Inflammatory macrophage treated with lipopolysaccharide for 4 hours (primary cell): ENCODE measurements at regions not wholly inside any gene's neighbourhood (a gene's known extent, or its start where the extent isn't known, plus 50 kb on each side); places are given as distances from the start of the nearest gene placed in this dataset.

Experiments used
- DNase-seq: peaks from one replicate; pipeline ENCODE4 v3.0.0-alpha.2; 2020

DNA sequence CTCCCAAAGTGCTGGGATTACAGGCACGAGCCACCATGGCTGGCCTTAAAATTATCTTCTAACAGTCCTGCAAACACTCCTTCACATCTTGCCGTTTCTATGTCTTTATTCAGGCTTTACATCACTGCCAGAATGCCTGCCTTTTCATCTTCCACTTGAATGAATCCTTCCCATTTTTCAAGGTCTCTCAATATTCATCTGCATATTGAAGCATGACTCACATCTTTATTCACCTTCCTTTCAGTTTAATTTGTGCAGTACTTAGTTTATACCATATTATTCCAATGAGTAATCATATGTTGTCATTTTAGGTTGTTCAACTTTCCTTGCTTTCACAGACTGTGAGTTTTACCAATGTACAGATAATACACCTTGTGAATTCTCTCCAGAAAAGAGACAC is 510.1 kb upstream of the PIK3C3 start:
- DNase-seq, result no peak

DNA sequence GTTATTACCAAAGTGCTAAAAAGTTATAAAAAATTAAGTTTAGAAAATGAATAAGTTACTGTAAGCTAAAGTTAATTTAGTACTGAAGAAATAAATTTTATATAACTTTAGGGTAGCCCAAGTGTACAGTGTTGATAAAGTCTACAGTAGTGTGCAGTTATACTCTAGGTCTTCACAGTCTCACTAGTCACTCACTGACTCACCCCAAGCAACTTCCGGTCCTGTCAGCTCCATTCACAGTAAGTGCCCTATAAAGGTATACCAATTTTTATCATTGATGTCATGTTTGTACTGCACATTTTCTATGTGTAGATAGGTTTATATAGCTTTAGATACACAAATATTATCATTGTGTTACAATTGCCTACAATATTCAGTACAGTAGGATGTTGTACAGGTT is 518.3 kb upstream of the PIK3C3 start:
- DNase-seq, result no peak

DNA sequence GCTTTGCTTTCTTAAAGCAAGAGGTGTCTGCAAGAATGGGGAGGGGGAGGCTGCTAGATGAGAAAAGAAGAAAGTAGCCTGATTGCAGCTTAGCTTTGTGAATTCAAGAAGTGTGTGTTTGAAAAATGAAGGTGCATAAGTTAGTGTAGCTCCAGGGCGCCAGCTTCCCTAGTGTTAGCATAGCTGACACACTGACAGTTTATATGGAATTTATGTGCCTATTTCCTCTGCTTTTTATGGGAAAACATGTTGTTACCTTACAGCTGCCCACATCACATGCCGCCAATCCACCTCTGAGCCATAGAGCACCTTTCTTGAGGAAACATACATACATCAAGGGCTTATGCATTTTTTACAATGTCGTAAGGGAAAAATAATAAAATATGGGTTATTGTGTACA is 536.4 kb upstream of the PIK3C3 start:
- DNase-seq, result no peak

DNA sequence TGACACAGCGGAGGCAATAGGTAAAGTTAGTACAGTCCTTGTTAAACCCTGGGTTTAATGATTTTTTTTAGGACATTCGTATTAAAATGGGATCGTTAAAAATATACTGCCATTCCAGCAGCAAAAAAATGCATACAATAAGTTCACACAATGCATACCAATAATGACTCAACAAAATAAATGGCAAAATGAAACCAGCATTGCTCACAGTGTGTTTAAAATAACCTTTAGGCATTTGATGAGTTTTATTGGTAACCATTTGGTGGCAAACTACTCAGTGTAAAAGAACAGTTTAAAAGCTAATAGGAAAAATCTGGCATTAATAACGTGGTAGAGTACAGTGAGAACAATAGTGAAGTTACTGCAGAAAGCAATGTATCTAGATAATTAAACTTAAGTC is 539.0 kb upstream of the PIK3C3 start:
- DNase-seq, result no peak

DNA sequence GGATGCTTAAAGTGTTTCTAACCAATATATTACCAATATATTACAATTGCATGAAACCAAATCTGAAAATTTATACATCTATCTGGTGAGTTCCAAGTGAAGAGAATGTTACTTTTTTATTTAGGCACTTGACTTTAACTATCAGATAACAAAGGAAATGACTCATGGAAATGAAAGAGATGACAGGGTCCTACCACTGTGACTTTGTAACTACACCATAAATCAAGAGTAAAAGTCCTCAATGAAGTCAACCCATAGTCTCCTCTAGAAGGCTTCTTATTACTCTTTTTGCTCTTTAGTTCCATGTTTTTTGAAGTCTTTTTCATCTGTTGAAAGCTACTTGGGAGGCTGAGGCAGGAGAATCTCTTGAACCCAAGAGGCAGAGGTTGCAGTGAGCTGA is 545.0 kb upstream of the PIK3C3 start:
- DNase-seq, result no peak

DNA sequence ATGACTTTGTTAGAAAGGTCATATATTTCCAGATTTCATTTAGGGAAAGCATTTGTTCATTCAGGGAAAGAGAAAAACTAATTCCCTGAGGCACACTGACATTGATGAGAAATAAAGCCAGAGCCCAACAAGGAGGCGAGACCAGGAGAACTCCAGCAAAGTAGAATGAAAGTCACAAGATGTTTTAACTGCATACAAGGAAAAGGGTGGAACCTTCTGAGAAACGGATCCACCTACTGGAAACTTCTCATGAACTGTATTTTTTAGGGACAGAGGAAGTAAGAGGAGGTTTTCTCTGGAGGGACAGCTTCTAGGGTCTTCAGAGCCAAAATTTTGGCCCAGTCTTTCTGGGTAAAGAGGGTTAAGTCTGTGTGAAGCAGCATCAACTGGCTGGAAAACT is 548.2 kb upstream of the PIK3C3 start:
- DNase-seq, result no peak

DNA sequence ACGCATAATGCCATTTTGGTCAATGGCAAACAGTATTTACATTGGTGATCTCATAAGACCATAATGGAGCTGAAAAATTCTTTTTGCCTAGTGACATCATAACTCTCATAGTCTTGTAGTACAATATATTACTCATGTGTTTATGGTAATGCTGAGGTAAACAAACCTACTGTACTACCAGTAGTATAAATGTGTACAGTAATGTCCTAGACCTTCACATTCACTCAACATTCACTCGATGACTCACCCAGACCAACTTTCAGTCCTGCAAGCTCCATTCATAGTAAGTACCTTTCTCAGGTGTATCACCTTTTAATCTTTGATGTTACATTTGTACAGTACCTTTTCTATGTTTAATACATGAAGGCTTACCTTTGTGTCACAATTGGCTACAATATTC is 558.2 kb upstream of the PIK3C3 start:
- no peak for DNase-seq

DNA sequence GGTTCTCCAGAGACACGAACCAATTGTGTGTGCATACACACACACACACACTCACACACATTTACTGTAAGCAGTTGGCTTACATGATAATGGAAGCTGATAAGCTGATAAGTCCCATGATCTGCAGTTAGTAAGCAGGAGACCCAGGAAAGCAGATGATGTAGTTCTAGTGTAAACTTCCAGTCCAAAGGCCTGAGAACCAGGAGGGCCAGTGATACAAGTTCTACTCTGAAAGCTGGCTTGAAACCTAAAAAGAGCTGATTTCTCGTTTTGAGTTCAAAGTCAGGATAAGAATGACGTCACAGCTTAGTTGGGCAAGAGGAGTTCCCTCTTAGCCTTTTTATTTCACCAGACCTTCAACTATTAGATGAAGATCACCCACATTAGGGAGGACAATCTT is 558.8 kb upstream of the PIK3C3 start:
- no peak for DNase-seq

DNA sequence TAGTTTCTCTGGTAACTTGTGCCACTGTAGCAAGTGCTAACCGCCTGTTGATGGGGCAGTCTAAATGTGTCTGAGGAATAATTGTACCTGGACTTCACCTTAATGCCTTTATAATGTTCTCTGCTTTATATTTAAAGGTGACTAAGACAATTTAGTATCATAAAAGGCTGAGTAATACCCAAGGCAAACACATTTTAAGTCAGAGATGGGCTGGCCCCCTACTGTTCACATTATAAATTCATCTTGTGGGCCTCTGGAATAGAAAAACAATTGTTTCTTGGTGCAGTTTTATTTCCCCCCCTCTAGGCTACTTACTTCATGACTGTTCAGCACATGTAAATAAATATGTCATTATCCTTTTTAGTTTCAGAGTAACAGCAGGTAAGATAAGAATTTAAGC is 559.3 kb upstream of the PIK3C3 start:
- DNase-seq, result no peak

DNA sequence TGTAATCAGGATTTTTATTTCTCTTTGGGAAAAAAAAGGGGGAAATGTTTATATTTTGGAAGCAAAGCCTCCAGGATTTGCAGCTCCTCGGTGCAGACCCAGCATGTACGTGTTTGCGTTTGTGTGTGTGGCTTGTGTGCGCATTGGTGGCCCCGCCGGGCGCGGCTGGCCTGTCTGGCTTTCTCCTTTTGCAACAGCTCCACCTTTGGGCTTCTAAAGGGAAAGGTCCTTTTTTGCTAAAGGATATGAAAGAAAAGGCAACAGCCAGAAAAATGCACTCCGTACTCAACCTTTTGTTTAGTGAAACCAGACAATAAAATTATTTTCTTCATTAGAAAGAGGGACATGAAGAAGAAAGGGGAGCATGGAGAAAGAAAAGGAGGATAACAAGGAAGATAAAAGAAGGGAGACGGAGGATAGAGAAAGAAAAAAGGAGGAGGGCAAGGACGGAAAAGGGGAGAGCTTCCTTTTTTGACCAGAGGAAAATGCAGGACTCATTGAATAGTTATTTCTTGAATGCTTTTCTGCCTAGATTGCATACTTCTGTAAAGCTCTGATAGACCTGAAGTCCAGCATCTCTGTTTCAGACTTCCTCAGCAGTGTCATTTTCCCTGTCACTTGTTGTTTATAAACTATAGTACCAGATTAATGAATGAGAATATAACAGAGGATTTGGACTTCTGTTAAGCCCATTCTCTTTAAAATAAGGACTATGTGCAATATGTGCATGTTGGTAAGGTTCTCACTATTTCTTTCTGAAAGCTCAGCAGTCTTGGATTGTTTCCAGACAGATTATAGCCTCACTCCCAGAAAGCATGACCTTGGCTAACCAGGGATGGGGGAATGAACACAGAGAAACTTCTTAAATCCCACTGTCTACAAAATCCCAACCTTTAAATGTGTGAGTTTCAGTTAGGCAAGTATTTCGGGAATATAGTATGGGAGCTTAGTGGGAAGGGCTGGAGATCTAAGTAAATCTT is 563.1 kb upstream of the PIK3C3 start:
- no peak for DNase-seq

DNA sequence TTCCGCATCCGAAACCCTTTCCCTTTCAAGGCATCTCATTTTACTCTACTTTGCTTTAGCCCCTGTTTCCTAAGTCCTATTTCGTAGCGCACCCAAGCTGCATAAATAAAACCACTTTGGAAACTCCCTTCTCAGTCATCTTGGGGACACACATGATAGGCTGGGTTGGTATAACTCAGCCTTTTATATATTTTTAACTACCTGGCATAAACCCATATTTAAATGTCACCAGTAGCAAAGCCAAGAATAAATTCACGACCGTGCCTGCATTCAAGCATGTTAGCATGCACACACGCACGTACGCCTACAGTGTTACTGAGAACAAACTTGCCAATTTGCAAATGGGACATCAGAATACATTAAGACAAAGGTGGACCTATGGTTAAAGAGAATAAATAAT is 564.7 kb upstream of the PIK3C3 start:
- DNase-seq, result no peak

DNA sequence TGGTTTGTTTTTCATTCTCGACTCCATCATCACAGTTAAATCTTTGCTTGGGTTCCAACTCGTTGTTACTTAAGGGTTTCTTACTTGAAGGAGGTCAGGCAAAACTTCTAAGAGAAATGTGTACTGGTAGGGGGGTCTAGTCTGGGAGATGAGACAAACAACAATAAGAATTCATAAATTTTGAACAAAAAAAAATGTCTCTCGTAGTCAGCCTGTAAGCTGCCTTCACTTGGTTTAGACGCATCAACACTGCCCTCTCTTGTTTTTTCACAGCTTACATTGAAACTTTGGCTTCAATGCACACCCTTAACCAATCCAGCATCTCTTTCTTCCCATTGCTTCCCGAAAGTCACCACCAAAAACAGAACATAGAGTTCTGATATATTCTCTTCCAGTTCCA is 576.4 kb upstream of the PIK3C3 start:
- no peak for DNase-seq

DNA sequence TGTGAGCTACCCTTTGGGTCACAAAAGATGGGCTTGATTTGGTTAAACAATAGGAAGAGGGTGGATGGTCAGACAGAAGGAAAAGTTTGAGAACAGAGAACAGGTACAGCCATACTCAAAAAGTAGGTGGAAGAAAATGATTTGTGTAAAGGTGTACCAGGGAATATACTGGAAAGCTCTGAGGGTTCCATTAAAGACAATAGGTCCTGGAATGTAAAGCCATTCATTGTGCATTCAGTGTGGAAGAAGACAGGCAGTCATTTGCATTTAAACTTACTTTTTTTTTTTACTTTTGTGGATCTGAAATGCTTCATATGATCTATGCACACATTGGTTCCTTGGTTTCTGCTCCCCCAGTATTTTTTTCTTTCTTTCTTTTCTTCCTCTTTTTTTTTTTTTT is 581.4 kb upstream of the PIK3C3 start:
- no peak for DNase-seq

DNA sequence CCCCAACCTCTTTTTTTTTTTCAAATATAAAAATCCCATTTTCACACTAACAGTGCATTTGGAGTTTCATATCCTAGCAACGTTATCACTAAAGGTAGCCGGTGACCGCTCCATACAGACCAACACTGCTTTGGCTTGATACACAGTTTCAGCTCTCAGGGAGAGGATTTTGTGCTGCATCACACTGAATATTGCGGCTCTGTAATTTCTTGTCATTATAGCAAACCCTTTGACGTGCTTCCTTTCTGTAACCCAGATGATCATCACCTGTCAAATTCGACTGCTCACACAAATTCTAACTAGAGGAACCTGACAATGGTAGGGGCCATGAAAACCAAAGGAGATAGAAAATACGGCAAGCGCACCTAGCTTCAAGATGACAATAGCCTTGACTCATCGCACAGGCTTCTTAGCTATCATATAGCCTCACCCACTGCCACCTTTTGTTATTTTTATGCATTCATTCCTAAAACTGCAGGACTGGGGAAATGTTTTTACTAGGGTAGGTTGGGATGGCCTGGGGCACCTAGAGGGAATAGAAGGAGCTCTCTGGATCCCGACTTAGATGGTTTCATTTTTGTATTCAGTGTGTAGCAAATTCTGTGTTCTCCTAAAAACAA is 582.9 kb upstream of the PIK3C3 start:
- DNase-seq, result no peak

DNA sequence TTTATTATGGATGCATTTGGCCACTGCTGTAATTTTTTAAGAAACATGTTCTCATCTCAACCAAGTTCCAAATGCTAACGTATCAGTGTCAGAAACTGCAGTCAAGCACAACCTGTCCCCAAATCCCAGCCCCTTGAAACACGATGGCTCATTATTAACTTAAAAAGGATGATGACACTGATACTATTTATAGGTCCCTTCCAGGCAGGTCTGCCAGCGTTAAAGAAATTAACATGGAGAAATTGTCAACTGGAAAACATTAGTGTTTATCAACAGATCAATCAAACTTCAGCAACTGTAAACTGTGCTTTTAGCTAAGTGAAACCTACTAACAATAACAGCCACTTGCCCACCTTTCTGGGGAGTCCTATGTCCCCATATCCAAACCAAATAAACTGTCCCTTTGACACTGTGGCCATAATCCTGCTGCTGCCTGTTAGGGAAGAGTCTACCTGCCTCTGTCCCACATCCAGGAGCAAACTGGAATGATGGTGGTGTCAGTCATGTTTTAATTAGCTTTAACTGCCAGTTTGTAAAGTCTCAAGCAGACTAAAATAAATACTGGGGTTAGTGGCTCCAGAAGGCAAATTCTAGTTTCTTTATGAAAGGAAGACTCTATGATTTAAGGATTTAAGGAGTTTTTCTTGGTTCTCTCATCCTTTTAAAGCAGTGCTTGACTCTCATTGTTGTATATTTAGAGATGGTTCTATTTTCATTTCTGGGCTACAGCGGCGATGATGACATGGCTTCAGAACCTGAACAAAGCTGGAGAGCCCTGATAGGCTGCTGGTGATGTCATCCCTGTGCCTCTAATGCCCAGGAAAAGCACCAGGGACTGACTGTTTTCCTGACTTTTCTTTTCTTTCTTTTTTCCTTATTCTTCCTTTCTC is 583.6 kb upstream of the PIK3C3 start:
- DNase-seq, result no peak

DNA sequence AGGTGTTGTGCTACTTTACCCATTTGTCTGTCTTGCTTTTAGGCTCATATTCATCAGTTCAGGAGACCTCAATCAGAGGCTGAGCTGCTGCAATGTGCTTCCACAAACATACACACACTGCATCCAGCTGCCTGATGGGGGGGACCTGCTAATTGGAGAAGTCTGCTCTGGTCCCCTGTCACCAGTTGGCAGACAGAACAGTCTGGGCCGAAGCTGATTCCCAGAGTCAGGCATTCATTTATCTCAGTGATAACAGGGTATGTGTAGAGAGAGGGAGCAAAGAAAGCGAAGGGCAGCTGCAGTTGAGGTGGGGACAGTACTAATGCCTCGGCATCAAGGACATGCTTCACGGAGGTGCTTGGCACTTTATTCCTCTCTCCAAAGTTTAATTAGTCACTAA is 584.3 kb upstream of the PIK3C3 start:
- no peak for DNase-seq

DNA sequence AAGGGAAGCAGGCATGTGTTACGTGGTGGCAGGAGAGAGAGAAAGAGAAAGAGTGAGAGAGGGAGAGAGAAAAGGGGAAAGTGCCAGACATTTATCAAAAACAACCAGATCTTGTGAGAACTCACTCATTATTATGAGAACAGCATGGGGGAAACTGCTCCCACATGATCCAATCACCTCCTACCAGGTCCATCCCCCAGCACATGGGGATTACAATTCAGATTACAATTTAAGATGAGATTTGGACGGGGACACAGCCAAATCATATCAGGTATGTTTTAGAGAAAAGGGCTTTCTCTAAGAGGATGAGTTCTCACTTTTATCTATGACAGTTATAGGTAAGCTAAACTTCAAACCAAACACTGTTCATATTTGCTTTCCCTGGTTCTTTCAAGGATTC is 597.3 kb upstream of the PIK3C3 start:
- DNase-seq, result no peak

DNA sequence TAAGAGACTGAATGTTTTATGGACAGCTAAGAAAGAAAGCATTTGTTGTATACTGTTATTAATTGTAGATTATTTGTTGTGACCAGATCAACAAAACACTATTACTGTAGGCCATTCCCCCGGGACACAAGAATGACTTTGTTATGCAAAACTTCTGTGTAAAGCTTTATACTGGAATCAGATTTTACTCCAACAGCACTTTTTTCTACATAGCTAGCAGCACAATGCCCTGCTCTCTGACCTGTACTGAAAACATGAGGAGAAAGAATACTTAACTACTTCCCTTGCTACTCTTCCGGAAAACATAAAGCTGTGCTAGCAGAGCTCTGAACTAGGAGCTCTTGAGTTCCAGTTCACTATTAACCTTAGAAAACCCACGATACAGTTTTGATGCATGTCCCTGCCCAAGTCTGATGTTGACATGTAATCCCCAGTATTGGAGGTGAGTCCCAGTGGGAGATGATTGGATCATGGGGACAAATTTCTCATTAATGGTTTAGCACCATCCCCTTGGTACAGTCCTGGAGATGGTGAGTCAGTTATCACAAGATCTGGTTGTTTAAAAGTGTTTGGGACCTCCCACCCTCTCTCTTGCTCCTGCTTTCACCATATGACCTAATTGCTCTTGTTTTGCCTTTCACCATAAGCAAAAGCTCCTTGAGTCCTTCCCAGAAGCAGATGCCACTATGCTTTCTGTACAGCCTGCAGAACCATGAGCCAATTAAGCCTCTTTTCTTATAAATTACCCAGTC is 601.1 kb upstream of the PIK3C3 start:
- DNase-seq, result no peak

DNA sequence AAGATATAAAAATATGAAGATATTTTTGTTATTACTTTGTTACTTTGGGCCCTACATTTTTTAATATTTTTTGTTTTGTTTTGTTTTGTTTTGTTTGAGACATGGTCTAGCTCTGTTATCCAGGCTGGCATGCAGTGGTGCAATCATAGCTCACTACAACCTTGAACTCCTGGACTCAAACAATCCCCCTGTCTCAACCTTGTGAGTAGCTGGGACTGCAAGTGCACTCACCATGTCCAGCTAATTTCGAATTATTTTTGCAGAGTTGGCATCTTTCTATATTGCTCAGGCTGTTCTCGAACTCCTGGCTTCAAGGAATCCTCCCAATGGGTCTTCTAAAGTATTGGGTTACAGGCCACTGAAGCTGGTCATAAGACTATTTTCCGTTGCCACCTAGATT is 603.6 kb upstream of the PIK3C3 start:
- no peak for DNase-seq

DNA sequence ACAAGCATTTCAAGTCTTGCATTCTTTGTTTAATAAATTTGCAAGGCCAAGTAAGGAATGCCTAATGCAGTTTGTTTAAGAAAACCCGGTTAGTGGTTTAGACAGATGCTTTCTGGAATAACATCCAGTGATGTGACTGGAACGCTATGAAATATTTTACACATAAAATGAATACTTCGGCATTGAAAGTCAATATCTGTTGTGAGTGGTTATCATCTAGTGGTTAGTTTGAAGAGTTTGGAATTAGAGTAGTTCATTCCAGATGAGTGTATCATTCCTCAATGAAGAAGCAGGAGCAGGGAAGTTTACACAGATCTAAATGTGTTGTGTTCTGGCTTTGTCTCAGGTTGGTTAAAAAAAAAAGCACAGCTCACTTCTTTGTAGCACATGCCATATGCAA is 608.0 kb upstream of the PIK3C3 start:
- DNase-seq, result no peak

DNA sequence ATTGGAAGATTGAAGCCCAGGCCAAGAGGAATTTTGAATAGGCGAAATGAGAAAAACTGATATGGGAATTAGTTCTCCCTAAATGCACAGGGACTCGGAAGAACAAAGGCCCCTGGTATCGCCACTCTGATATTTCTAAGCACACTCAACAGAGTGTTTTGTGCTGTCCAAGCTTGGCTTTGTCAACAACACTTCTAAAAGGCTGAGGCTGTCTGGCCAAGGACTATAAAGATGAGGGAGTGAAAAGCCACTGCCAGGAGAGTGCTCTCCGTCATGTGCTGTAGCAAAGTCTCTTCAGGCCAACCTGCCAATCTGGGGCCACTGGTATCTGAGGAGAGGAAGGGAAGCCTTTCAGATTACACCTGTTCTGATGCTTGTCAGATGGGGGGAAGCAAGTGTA is 611.2 kb upstream of the PIK3C3 start:
- no peak for DNase-seq

DNA sequence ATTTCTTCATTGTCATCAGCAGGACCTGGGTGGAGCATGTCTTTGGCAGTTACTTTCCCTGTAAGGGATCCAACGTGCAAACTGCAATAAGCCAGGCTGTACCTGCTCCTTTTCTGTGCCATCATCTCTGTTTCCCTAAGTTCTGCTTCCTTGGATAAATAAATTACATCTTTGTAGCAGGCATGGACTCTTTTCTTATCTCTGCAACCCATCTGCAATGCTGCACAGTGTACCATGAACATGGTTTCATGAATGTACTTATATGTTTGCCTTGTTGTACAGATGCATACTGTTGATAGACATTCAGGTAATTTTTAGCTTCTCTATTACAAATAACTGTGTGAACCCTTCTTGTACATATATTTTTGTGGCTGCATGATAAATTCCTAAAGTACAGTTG is 616.7 kb upstream of the PIK3C3 start:
- no peak for DNase-seq

DNA sequence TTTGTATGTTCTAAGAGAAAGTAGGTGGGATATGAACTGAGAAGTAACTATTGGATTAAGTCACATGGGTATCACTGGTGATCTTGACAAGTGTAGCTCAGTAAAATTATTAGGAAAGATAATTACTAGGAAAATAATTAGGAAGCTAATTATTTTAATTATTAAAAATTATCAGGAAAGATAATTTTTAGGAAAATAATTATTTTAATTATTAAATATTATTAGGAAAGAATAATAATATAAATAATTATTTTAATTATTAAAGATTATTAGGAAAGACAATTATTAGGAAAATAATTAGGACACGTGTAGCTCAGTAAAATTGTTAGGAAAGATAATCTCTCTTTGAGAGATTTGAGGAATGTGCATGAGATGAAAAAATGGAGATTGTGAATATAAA is 623.4 kb upstream of the PIK3C3 start:
- no peak for DNase-seq
